GM12892 (cell line): ENCODE measurements at regions not wholly inside any gene's neighbourhood (a gene's known extent, or its start where the extent isn't known, plus 50 kb on each side); places are given as distances from the start of the nearest gene placed in this dataset.

ENCODE experiments used
- DNase-seq: peaks from one replicate; pipeline ENCODE4 v3.0.0; 2011; ENCODE audit not compliant: insufficient read length
- FAIRE-seq: peaks from 2 replicates; lab custom pipeline; 2011; peaks lifted over from hg19 to GRCh38; lab: Jason Lieb, UNC
- POLR2A ChIP-seq: IDR thresholded peaks from 2 replicates; pipeline ENCODE4 v1.6.1; 2011; ENCODE audit warnings: low read depth, low read length, control low read depth
- POLR2AphosphoS5 ChIP-seq: IDR thresholded peaks from 2 replicates; pipeline ENCODE4 v1.6.1; 2011; ENCODE audit warnings: low read depth, low read length, control low read depth
- TAF1 ChIP-seq: IDR thresholded peaks from 2 replicates; pipeline ENCODE4 v1.6.1; 2011; ENCODE audit warnings: low read depth, mild to moderate bottlenecking, control low read depth, low read length, borderline replicate concordance

DNA sequence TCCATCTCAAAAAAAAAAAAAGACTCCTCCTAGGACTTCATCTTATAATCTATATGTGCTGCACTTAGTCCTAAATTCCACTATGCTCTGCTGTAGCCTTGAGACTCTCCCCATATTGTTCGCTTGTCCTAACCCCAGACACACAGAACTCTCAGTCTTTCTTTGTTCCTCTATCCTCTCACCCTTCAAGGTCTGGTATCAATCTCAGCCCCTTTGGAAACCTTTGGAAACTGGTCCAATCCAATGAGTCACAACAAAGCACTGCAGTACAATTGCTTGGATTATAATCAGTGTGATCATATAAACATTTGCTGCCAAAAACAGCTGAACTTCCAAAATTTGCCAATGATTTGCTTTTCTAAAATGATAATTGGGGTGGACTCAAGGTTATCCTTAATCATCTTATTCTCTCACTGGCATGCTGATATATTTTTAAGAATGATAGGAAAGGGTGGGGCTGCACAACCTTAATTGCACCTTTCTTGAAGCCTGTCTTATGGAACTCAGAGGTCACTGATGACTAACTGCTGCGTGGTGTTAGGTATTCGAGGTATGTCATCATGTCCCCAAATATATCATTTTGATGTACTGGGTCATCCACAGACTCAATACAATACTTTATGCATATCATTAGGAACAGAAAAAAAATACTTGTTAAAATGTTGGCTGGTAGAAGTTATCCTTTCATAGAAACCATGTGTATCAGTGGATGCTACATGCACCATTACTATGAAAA is 756.7 kb downstream of the NR2F2 start:
- FAIRE-seq, result no peak
- no peak for DNase-seq
- TF ChIP-seq POLR2AphosphoS5 (no peak), TAF1 (no peak), POLR2A (no peak)

DNA sequence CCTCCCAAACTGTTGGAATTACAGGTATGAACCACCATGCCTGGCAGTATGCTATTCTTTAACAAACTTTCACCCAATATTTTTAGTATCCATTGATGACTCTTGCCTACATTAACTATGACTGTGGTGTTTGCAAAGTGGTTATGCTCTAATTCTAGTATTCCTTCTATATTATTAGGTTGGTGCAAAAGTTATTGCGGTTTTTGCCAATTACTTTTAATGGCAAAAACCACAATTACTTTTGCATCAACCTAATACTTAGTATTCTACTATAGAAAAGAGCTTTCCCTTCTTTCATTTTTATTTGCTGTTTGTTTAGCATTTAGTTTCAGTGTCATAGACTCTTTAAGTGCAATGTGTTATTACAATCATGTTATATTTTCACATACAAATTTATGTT is 760.6 kb downstream of the NR2F2 start:
- no peak for DNase-seq

DNA sequence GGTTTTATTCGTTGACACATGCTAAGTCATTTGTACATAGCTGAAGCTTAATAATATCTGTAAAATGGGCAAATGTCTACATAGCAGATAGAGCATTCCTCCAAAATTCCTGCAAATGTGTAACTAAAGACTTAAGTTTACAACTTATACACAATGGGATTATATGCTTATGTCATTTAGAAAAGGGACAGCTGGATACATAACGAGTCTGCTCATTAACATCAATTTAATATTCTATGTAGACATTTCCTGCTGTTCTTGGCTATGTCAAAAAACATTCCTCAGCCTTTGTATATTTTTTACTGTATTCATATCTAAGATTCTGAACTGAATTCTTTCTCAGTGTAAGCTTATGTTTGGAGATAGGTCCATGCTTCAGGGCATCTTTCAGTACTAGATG is 762.2 kb downstream of the NR2F2 start:
- FAIRE-seq, result no peak
- DNase-seq, result no peak
- TF ChIP-seq POLR2AphosphoS5 (no peak), TAF1 (no peak), POLR2A (no peak)

More for the DNA sequence above, 760.6 kb downstream of the NR2F2 start:
- no peak for FAIRE-seq
- no peak for TF ChIP-seq TAF1
- no peak for TF ChIP-seq POLR2AphosphoS5
- no peak for TF ChIP-seq POLR2A

DNA sequence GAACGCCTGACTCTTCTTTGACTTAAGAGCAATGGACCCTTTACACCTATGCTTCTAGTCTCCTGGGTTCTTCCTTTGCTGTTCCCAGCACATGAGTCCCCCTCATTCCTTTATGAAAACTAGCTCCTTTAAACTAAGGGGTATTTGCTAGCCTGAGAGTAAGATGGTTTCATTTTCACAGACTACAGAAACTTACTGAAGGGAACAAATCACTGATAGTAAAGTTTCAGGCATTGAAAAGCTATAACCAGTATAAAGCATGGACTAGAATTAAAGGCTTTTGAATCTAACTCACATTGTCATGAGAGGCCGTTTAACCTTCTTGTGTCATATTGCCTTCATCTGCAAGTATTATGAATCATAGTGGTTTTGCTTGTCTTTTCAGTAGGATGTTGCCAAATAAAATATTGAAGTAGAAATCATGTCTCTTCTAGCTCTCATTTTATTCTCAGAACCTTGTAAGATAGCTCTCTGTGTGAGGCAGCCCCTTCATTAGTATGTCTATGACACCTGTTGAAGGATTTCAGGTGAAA is 765.9 kb downstream of the NR2F2 start:
- DNase-seq, result no peak
- no peak for FAIRE-seq
- TF ChIP-seq TAF1, result no peak
- TF ChIP-seq POLR2A, result no peak
- no peak for TF ChIP-seq POLR2AphosphoS5

DNA sequence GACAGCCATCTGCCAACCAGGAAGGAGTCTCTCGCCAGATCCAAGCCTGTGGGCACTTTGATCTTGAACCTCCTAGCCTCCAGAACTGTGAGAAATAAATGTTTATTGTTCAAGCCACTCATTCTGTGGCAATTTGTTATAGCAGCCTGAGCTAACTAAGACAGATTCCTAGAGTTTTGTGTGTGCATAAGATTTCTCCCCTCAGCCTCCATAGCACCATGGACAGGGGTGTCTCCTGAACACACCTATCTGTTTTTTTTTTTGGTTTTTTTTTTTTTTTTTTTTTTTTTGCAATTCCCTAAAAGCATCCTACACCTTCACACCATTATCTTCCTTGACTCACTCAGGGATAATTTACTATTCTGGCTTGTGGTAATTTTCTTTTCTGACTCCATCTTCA is 768.5 kb downstream of the NR2F2 start:
- no peak for FAIRE-seq
- no peak for TF ChIP-seq TAF1
- DNase-seq, result no peak

DNA sequence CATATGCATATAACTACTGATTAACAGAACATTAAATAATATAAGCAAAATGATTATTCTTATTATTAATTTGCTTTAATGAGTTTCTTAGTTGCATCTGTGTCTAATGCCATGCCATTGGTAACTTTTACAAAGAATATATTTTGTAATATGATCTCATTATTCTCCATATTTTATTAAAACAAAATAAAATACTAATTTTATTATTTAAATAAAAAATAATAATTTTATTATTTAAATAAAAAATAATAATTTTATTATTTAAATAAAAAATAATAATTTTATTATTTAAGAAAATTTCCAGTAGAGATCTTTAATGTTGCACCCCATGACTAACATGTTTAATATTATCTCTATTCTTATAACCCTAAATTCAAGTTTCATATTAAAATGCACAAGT is 771.1 kb downstream of the NR2F2 start:
- no peak for FAIRE-seq
- TF ChIP-seq POLR2A (no peak), POLR2AphosphoS5 (no peak), TAF1 (no peak)
- DNase-seq, result no peak

DNA sequence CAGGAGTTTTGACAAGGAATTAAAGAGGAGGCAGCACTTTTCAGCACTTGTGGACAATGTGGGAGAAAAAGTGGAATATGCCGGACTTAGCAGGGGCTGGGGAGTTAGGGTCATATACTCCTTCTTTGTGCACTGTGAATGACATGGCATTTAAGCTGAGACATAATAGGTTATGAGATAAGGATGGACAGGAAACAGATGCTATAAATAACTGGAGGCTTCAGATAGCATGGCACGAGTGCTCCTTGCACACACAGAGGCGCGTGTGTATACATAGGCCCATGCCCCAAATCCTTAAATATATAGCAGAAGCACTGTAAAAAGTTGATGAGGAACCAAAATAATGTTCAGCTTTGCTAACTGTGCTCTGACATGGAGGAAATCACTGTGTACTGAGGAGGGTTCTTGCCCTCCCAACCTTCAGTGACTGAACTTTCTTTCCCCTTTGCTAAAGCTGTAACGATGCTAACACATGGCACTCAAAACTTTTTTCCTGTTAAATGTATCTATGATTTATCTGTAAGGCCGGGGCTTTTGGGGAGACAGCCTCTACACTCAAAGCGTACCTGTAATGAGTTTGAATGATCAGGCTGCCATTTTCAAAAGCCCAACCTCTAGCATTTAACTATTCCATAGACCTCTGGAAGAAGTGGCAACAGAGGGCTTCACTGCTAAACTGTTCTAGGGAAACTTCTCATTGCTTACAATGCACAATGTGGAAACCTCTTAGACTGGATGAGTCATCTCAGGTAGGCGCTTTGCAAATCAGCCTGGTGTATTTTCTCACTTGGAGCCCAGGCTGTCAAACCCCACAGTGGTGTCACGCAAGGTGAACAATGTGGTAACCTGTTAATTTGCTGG is 784.6 kb downstream of the NR2F2 start:
- DNase-seq (no peak), FAIRE-seq (no peak)
- TF ChIP-seq POLR2A (no peak), TAF1 (no peak), POLR2AphosphoS5 (no peak)

DNA sequence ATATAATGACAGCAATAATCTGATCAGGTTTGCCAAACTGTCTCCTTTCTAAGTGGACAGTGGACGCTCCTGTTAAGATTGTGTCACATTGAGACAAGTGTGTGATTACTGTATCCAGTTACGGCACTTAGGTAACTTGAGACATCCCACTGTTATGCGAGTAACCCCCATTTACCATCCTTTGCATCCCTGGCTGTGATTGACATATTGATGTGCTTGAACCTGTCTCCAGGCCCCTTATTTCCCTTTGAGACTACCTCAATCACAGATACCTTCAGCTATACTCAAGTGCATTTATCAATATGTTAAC is 785.2 kb downstream of the NR2F2 start:
- TF ChIP-seq POLR2A, result no peak
- no peak for TF ChIP-seq POLR2AphosphoS5
- TF ChIP-seq TAF1, result no peak
- FAIRE-seq (no peak), DNase-seq (no peak)

DNA sequence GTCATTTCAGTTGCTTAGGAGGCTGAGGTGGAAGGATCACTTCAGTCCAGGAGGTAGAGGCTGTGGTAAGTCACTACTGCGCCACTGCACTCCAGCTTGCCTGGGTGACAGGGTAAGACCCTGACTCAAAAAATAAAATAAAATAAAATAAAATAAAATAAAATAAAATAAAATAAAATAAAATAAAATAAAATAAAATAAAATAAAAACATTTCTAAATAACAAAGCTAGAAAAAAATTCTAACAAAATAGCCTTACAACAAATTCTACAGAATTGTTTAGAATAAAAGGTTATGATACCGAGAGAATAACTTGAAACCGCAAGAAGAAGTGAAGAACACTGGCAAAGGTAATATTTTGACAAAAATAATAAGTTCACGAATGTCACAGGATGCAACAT is 794.3 kb downstream of the NR2F2 start:
- DNase-seq (no peak), FAIRE-seq (no peak)
- no peak for TF ChIP-seq POLR2A
- no peak for TF ChIP-seq POLR2AphosphoS5
- TF ChIP-seq TAF1, result no peak

DNA sequence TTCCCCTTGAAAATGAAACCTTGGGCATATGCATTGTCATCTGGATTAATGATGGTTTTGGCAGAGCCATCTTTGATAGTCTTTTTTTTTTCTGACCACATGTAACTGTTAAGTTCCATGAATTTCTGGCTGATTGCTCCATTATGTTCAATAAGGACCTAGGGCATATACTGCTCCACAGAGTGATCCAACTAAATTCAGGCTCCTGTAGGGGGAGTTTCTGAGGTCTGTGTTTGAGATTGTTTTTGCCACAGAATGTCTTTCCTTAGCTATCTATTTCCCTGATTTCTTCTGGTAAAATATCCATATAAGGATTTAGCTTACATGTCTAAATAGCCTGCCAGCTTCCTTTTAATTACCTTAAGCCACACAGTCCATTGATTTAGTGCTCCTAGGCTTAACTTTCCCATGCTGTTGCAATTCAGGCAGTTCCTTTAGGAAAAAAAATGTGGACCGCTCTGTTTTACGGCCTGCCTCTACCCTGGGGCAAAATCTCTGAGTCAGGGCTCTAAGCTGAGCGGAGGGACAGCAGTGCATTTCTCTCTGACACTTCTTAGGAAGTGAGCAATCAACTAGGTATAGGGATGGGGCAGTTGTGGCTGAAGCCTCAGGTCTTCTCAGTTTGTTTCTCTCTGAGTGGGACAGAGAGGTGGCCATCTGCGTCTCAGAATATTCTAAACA is 796.2 kb downstream of the NR2F2 start:
- DNase-seq (no peak), FAIRE-seq (no peak)
- no peak for TF ChIP-seq POLR2A
- TF ChIP-seq POLR2AphosphoS5, result no peak
- no peak for TF ChIP-seq TAF1

DNA sequence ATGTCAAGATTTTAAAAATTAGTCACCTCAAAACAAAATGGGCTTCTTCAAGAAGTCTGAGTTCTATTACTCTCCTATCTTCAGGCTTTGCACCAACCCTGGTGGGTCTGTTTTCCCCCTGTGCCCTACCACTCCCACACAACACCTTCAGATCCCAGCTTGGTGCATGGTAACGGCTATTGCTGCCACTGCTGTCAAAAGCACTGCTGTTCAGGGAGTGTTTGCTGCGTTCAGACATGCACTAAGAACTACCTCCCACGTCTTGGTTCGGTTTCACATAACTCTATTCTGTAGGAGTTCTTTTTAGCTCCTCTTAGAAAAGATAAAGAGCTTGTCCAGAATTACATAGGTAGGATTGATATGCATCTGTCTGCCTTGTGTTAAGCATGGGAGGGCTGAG is 799.2 kb downstream of the NR2F2 start:
- TF ChIP-seq POLR2A (no peak), POLR2AphosphoS5 (no peak), TAF1 (no peak)
- FAIRE-seq, result no peak
- DNase-seq, result no peak
